GM19324 (cell line): ENCODE measurements at regions not wholly inside any gene's neighbourhood (a gene's known extent, or its start where the extent isn't known, plus 50 kb on each side); places are given as distances from the start of the nearest gene placed in this dataset.
A peak's percentile ranks its signal among the peaks of the same experiment; 100 is the strongest.
"Not testable (repeated sequence)": the region's sequence is repeated elsewhere in the genome, so short reads cannot be mapped to it uniquely, and the experiment has no call there.

ENCODE experiments used
- ATAC-seq: cut with Tn5 transposase; IDR thresholded peaks from one replicate; pipeline ENCODE4 v1.9.1; 2021; ENCODE audit warnings: mild to moderate bottlenecking, moderate library complexity; ENCODE audit not compliant: unreplicated experiment, low FRiP score

- ATAC-seq, result no peak
Observed at GRCh38 chr5:154702477-154702876, 52.7 kb upstream of the LARP1 start.

- not testable (repeated sequence) for ATAC-seq
Observed at GRCh38 chr5:154701725-154702124, 53.5 kb upstream of the LARP1 start.

GRCh38 chr5:154701181-154701580, 54.0 kb upstream of the LARP1 start:
- ATAC-seq, result no peak

GRCh38 chr5:154700289-154700928, 54.8 kb upstream of the LARP1 start:
- ATAC-seq, result not testable (repeated sequence)

- no peak for ATAC-seq
Observed at GRCh38 chr5:154698763-154699162, 56.4 kb upstream of the LARP1 start.

- ATAC-seq, result no peak
Observed at GRCh38 chr5:154697371-154697770, 57.8 kb upstream of the LARP1 start.

- ATAC-seq, result no peak
Observed at GRCh38 chr5:154696891-154697290, 58.3 kb upstream of the LARP1 start.

- ATAC-seq, result no peak
Observed at GRCh38 chr5:154694159-154694558, 61.0 kb upstream of the LARP1 start.

- no peak for ATAC-seq
Observed at GRCh38 chr5:154690488-154690887, 64.7 kb upstream of the LARP1 start.

GRCh38 chr5:154686490-154686889, 68.7 kb upstream of the LARP1 start:
- ATAC-seq, result no peak

GRCh38 chr5:154683101-154683880, 71.9 kb upstream of the LARP1 start:
- peak; percentile 78 for ATAC-seq

- no peak for ATAC-seq
Observed at GRCh38 chr5:154679501-154679900, 75.7 kb upstream of the LARP1 start.

GRCh38 chr5:154677921-154678320, 77.3 kb upstream of the LARP1 start:
- no peak for ATAC-seq

- ATAC-seq, result no peak
Observed at GRCh38 chr5:154676508-154676907, 78.7 kb upstream of the LARP1 start.

GRCh38 chr5:154674029-154674428, 81.1 kb upstream of the LARP1 start:
- ATAC-seq, result no peak

GRCh38 chr5:154673506-154673905, 81.7 kb upstream of the LARP1 start:
- no peak for ATAC-seq

- not testable (repeated sequence) for ATAC-seq
Observed at GRCh38 chr5:154669913-154670312, 85.3 kb upstream of the LARP1 start.

- ATAC-seq, result no peak
Observed at GRCh38 chr5:154669402-154669801, 85.8 kb upstream of the LARP1 start.

GRCh38 chr5:154664869-154665268, 90.3 kb upstream of the LARP1 start:
- no peak for ATAC-seq

GRCh38 chr5:154663424-154663823, 91.8 kb upstream of the LARP1 start:
- no peak for ATAC-seq

- no peak for ATAC-seq
Observed at GRCh38 chr5:154654486-154655371, 100.4 kb upstream of the LARP1 start.
